HG03039 (cell line): ENCODE measurements at regions not wholly inside any gene's neighbourhood (a gene's known extent, or its start where the extent isn't known, plus 50 kb on each side); places are given as distances from the start of the nearest gene placed in this dataset.

Source experiments
- ATAC-seq: cut with Tn5 transposase; IDR thresholded peaks from one replicate; pipeline ENCODE4 v1.9.1; 2021; ENCODE audit warnings: mild to moderate bottlenecking, moderate library complexity; ENCODE audit not compliant: unreplicated experiment

DNA sequence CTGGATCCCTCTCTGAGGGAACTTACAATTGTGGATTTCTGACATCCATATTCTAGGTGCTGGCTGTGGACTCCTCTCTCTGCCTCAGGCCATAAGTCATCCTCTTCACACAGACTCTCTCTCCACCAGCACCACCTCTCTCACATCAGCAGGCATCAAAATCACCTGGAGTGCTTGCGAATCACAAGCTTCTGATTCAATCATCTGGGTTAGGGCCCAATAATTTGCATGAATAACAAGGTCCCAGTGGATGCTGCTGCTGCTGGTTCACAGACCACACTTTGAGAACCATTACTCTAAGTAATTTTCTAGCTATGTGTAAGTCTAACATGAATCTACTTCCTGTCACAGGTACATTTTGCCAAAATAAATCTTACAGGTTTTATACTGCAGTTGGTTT lies 214.9 kb downstream of the DSEL start:
- ATAC-seq = no peak

DNA sequence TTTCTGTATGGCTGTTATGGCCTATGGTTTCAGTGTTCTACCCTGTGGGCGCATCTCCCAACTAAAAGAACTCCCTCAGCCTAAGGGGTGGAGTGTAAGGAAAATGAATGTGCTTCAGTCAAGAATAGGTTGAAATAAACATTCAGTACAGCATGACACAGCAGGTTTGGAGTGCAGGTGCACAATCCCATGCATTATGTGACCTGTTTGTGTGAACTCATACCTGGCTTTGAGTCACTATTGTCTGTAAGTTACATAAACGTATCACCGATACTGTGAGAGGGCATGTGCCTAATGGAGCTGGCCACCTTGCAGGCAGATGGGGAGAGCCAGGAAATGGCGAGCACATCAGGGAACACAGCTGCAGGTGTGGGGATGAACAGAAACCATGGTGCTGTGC lies 216.0 kb downstream of the DSEL start:
- no peak for ATAC-seq

DNA sequence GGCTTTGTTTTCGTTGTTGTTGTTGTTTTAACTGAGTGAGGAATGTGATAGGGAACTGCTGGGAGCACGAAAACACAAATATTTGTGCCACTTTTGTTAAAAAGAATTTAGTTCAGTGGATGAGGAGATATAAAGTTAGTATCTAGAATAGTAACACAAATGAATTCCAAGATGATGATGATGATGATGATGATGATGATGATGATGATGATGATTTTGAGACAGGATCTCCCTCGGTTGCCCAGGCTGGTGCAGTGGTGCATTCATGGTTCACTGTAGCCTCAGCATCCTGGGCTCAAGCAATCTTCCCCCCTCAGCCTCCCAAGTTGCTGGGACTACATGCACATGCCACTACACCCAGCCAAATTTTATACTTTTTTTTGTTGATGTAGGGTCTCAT lies 223.7 kb downstream of the DSEL start:
- no peak for ATAC-seq

DNA sequence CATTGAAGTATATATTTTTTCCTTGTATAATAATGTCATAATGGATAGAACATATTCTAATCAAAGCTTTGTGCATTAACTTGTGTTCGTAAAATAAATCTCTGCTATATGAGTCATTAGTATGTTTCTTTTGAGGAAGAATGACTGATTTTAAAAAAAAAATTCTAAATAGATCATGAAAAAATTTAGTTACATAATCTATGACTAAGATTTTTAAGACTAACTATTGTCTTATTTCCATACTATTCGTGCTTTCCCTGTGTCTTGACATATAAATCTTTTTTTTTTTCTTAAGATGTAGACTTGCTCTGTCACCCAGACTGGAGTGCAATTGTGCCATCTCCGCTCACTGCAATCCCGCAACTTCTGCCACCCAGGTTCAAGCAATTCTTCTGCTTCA lies 226.1 kb downstream of the DSEL start:
- no peak for ATAC-seq

DNA sequence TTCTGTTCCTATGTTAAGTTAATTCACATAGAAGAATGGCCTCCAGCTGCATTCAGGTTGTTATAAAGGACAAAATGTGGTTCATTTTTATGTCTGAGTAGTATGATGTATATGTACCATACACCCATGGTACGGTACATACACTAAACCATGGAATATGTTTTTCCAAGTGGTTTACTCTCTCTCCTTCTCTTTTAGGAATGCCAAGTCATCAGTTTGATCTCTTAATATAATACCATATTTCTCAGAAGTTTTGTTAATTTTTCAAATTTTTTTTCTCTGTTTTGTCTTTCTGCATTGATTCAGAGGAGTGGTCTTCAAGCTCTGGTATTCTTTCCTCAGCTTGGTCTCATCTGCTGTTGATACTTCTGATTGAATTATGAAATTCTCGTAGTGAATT lies 230.9 kb downstream of the DSEL start:
- ATAC-seq = no peak

DNA sequence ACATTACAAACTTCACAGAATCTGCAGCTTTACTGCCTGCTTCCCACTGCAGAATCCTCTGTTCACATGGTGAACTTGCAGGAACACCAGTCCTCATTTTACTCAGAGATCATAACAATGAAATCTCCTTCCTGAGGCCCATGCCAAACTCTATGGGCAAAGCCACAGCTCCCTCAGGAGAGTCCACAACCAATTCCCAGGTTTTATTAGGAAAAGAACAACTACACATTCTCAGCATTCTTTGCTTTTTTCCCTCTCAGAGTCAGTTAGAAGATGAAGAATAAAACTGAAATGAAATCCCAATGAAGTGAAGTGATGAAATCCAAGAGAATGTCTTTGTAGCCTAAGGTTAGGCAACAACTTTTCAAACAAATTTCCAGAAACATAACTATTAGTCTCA lies 233.7 kb downstream of the DSEL start:
- no peak for ATAC-seq

DNA sequence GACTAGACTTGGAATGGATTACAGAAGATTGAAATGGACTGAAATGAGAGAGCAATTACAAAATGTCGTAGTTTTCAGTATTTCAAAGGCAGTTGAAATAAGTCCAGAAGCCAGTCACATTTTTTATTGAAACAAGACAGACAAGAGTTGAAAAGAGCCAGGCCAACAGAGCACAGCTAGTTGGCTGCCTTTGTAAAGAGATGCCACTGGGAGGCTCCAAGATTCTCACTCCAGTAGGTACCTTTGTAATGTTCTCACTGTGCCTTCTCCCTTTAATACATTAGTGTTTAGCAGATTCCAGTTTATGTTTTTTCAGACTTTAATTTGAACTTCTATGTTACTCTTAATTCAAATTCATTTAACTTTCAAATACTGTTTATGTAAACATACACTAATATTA lies 234.8 kb downstream of the DSEL start:
- ATAC-seq = no peak

DNA sequence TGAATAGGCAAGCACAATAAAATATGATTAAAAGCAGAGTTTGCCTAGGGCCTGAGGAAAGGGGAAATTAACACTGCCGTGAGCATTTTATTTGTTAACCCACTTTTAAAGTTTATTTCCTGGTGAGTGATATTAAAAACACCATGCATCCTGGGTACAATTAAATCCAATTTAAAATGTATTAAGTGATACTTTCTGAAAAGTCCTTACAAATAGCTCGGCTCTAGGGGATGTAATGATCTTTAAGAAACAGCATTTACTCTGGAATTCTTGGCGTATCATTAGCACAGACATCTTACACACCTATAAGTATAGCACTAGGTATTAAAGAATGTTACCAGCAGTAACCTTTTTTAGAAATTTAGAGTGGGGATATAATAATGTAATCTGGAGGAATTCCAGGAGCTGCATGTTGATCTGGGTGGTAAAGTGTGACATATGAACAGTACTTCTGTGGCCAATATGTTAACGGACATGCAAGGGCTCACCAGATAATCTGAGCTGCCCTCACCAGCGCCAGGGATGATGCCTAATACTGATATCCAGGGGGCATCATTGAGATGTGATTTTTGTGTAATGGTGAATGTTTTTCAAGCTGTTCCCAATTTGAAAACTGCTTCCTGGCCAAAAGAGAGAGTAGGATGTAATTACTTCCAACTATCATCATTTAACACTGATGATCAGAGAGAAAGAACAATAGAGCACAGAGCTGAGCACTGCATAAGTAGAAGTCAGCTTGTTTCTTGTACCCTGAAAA lies 235.9 kb downstream of the DSEL start:
- no peak for ATAC-seq

DNA sequence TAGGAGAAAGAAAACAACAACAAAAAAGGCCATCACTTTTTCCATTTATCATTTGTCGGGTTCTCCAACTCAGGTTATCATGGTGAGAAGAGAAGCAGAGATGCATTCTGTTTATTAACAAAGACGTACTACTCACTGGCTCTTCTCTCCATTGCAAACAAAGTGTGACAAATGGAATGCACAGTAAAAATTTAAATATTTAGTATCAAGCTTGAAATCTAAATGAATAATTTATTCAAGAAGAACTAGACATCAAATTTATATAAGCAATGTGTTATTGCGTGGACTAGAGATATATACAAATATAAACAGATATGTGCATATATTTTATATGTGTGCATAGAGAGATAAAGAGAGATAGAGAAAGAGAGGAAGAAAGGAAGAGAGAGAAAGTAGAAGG lies 236.5 kb downstream of the DSEL start:
- ATAC-seq = no peak

DNA sequence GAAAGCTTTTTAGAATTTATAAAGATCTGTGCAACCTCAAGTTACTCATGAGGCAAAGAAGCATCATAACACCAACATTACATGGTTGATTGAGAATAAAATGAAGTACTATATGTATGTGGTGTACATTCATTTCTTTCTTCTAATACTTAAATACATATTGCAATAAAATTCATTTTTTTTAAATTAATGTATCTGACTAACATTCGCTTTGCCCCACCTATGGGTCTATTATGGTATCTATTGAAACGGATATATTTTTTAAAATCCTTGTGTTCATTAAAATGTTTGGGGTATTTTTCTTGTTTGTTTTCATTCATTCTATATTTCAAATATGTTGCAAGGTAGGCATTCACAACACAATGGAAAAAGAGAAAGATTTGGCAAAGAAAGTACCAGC lies 237.5 kb downstream of the DSEL start:
- no peak for ATAC-seq

DNA sequence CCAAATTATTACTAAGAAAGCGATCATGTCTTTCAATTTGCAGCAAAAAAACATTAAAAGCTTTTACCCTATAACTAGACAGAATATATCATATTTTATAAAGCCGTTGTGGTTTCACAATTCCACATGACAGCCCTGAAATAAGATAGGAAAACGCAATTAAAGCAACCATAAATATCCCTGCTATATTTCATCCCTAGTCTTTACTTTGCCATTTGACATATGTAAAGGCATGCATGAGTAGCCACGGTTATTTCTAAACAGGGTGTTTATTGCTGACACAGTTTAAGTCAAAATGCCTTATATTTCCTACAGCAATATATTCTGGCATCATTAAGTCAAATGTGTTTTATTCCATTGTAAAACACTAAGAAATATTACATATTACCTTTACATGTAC lies 239.9 kb downstream of the DSEL start:
- ATAC-seq = no peak

DNA sequence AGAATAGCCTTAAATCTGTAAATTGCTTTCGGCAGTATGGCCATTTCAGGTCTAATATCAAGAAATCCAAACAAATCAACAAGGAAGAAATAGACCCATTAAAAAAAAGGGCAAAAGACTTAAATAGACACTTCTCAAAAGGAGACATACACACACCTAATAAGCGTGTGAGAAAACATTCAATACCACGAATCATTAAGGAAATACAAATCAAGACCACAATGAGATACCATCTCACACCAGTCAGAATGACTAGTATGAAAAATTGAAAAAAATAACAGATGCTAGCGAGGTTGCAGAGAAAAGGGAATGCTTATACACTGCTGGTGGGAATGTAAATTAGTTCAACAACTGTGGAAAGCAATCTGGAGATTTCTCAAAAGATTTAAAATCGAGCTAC lies 243.2 kb downstream of the DSEL start:
- ATAC-seq = no peak

DNA sequence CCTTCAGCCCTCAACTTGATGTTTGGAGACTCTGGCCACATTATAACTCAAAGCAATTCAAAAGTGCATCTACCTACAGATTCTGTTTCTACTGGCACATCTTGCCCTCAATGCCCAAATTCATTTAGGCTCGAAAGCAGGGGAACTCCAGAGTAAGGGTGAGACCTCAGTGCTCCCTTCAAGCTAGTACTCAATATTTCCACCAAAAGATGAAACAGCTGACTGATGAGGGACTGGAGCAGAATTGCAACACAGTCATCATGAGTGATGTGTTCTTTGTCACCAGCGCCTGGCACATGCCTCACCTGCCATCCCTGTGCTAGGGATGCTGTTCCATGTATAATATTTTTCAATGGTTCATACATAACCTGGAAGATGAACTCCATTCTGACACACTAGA lies 247.3 kb downstream of the DSEL start:
- ATAC-seq = no peak

DNA sequence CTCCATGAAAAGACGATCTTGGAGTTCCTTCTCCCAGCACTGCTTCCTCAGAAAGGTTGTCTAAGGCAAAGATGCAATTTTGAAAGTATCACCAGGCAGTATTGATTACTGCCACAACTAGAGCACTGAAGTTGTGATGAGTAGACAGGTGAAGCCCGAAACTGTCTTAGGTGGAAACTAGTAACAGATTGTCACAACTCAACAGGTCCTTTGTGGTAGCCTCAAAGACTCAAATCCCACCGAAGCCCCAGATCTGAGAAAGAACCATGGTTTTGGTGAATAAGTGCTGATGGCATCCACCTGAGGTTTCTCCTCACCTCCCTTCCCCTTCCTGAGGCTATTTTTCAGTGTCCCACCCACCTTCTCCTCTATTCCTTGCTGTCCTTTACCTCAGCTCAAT lies 248.0 kb downstream of the DSEL start:
- ATAC-seq = no peak

DNA sequence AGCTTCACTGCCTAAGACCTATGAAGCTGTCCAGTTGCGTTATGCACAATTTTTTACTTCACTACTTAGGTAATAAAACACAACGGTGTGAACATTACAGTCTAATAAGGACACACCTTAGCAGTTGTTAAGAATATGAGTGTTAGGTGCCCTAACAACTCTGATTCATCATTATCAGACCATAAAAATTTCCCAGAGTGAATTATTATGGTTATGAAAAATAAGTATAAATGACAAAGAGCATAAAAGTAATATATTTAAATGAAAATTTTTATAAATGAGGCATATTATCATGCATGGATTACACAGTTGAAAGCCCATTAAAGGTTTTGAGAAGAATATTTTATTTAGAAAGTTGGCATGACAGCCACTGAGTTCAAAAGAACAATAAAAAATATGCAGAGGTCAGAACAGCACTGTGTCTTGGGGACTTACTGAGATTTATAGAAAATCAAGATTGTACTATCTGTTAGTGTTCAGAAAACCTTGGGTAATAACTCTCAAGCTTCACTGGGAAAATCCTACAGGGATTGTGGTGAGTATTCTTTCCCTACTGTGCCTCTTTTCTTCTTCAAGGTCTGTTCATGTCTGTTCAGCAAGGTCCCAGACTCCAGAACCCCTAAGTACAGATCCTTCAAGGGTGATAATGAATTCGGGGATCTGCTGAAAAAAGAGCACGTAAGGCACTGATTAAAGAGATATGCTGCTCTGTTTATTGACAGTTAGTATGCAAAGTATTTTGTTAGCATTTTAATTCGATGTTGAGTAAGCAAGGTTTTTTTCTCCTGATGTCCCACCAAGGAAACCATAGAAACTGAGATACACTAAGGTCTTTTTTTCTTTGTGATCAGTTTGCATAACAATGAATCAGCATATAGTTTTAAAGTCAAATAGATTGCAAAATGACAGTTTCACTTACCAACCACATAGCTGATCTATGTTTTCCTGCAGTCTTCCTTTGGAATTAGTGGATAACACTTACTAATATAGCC lies 250.0 kb downstream of the DSEL start:
- no peak for ATAC-seq

DNA sequence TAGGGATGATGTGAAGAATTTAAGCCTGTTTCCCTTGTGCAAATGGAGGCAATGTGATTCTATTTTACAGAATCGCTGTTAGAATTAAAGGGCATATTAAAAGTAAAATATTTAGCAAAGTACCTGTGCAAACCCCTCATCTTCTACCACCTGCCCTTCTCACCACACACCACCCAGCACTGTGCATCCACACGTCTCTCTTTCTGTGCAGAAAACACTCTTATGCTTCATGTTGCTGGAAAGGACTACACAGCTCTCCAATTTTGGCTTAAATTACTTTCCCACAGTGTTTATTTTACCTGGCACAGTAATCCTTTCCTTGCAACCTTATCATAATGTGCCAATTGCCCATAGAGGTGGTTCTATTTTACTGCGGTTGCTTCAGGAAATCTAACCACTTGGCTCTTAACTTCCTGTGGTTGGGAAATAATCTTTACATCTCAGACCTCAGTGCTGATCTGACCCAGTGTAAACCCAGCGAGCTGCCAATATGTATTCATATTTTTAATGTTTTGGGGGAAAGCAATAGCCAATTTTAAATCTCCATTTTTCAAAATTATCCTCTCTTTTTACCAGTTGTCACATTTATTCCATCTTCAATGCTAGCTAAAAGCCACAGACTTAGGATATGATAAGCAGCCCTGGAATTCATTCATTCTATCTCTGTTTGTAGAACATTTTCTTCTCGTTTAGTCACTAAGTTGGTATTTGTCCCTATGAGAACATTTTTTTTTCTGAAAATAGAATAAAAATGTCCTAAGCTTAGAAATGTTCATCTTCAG lies 250.9 kb downstream of the DSEL start:
- no peak for ATAC-seq

DNA sequence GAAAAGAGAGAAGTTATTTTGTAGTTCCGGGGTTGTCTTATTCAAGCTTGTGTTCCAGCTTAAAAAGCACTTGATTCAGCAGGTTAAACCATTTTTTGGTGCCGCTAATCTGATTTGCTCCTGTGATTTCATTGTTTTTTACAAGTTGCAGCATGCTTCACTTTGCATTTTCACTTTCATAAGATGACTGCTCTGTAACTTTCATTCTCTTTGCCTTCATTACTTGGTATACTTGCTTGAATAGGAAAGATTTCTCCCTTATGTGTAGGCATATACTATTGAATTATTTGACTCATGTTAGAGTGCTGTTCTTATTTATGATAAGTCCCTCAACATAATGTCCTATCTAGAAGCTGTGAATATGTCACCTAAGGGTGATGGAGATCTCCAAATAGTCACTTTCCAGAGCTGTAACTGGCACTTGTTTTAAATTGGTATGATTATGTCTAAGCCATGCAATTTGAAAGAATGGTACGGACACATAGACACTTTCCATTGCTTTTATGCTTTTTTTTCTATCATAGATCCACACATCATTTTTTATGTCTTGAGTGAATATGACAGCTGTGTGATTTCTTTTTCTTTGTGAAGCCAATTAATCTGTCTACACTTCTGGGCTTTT lies 254.5 kb downstream of the DSEL start:
- ATAC-seq = no peak

DNA sequence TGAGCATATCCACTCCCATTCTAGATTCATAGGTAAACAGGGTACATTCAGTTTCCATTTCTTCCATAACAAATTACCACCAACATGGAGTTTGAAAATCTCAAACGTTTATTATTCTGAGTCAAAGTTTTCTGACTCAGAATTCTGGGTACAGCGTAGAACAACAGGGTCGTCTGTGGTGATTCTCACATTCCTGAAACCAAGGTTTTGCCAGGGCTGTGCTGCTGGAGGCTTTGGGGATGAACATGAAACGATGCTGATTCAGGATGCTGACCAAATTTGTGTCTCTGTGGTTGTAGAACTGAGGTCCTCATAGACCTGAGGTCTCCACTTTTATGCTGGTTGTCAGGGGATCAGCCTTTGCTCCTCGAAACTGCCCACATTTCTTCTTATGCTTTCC lies 255.7 kb downstream of the DSEL start:
- ATAC-seq = no peak

DNA sequence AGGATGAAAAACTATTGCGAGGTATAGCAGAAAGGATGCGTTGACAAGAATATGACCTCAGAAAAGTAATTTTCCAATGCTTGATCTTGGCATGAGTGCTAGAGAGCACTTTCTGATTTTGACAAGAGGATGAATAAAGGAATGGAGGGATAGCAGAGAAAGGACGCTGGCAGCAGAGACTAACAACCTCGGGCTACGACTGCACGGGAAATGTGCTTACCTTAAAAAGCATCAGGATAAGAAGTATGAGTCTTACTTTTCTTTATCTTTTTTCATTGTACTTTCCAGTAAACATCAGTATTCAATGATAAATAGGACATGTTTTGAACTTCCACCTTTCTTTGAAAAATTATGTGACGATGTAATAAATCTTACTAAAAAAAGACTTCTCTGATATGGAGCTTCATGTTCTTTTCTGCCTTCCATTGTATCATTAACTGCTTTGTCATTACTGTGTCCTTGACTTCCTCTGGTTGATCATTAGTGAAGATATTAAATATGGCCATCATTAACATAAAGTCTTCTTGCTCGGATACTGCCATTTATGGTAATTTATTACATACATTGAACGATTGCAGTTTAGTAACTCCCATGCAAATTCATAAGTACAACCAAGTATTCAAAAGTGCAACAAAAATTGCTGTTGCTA lies 265.6 kb downstream of the DSEL start:
- no peak for ATAC-seq

DNA sequence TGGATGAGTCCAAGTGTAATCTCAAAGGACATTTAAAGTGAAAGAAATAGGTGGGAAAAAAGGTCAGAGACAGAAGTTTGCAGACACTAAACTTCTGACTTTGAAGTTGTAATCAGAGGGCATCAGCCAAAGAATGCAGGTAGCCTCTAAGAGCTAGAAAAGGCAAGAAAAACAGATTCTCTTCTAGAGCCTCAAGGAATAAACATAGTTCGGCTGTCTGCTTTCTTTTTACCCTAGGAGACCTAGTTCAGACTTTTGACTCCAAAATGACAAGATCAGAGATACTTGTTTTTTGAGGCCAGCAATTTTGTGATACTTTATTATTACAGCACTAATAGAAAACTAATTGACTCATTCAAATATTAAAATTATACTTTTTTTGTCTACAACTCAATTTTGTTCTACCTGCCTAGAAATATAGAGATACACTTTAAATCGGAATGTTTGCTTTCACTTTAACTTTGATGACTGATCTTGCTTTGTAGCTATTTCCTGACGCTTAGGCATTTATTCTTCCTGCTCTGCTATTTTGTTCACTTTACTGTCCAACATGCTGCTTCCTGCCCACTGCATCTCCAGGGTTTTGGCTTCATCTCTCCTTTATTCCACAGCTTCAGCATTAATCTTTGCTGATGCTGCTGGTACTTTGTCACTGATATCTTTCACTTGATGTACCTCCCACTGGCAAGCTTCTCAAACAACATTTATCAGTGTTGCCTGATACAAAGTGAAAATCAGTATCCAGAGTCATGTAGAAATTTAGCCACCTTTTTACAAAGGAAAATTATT lies 272.5 kb downstream of the DSEL start:
- no peak for ATAC-seq
